ENCODE measurements at regions not wholly inside any gene's neighbourhood (a gene's known extent, or its start where the extent isn't known, plus 50 kb on each side); places are given as distances from the start of the nearest gene placed in this dataset.

DNA sequence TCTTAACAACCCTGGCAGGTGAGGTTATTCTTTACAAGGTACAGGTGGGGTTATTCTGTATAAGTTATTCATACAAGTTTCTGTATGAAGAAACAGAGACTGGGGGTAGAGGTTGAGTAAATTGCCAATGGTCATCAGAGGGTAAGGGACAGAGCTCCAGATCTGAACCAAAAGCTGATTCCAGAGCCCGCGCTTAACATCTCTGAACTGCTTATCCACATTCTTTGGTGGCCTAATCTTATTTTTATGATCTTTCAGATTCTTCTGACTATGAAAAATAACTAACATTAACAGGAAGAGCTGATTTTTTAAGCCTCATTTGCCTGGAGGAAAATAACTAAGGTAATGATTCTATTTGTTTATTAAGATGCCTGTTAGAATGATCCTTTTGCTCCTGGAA lies 63.9 kb upstream of the BARHL2 start:
- DNase-seq (ENCODE audit: low read depth) = no peak

DNA sequence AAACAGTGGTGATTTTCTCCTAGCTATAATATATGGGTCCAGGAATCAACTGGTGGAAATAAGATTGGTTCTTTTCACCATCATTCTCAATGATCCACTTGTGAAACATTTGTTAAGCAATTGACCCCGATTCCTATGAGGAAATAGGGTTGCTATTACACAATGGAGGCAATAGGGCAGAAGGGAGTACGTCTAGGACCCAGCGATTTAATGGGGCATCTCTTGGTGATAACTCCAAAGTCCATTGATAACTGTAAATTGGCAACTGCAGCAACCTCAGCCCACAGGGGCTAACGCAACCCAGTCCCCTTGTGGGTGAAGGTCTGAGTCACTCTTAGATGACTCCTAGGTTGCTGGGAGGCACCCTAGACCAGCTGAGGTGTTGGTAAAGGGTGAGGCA lies 62.5 kb upstream of the BARHL2 start:
- no peak for DNase-seq (ENCODE audit: low read depth)

DNA sequence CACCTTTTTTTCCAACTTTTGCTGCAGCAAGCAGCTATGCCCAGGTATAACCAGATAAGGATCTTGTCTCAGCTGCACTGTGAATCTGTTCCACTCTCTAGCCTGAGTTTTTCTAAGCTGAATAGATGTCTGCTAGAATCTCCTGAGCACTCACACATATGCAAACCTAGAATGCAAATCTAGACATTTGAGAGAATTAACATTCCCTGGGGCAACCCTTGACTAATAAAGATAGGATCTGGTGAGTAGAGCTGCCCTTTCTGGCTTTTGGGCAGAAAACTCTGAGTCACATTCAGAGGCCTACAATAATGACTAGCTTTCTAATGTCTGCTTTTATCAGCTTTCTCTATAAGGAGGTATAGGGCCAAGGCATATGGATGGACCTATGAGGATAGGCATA lies 61.4 kb upstream of the BARHL2 start:
- no peak for DNase-seq (ENCODE audit: low read depth)

DNA sequence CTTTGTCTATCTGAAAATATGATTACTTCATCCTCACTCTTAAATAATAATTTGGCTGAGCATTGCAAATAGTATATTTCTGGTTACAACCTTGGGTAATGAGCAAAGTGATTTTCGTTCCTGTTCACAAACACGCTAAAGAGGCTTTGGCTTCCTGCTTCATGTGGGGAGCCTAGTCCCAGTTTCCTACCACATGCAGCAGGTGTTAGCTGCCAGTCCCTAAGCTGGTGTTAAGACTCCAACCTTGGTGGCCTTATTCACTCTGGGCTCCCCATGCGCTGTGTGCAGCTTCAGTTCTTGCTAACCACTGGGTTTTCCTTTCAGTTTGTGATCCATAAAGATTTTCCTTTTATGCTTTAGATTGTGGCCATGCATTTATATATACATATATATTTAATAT lies 56.7 kb upstream of the BARHL2 start:
- DNase-seq (ENCODE audit: low read depth) = no peak

DNA sequence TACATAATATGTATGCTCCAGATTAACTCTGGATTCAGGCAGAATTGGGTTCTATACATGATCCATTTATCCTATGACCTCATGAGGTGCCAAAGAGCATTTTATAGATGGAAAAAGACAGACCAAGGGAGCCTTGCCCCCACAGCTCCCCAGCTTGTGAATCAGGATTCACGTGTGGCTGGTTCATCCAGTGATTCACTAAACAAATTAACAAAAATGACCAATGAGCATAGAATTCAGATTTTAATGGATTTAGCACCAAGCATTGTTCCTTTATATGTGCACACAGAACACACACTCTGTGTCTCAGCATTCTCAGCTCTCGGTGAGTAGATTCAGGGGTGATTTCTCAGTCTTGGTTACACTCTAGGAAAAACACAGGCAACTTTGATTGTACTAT lies 51.7 kb upstream of the BARHL2 start:
- no peak for DNase-seq (ENCODE audit: low read depth)

DNA sequence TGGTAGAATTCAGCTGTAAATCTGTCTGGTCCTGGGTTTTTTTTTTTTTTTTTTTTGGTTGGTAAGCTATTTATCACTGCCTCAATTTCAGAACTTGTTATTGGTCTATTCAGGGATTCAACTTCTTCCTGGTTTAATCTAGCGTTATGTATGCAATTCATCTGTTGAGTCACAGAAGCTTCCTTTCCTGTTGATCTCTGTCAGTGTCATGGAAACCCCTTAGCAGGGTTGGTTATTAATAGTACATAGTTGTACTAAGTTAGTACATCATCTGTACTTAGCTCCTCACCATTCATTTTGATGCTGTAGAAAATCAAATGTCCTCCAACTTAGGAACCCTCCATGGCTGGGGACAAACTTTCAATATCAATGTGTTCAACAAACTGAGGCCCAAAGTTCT lies 51.0 kb upstream of the BARHL2 start:
- no peak for DNase-seq (ENCODE audit: low read depth)

All from EH (cell line).